ENCODE measurements at regions not wholly inside any gene's neighbourhood (a gene's known extent, or its start where the extent isn't known, plus 50 kb on each side); places are given as distances from the start of the nearest gene placed in this dataset.

DNA sequence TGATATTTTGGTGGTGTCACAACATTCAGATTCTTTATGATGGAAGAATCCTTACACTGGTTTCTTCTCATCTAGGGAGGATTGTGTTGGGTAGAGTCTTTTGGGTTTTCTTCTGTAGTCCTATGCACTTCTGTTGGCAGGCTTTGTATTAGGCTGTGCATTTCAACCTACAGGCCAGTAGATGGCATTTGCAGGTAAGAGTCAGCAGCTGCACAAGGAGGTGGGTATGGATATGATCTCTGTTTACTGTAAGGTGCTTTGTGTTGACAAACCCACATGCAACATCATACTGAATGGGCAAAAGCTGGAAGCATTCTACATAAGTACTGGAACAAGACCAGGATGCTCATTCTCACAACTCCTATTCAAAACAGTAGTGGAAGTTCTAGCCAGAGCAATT lies 656.8 kb downstream of the METTL4 start:
- Histone ChIP-seq H3K27ac (ENCODE audit: low read depth in 1 of 2, low read length in 2 of 2) (no peak overlapping the region), H3K27me3 (ENCODE audit: control insufficient read depth in 1 of 2, insufficient read depth in 2 of 2, low read length in 2 of 2) (no peaks in the 10 kb centered on the region), H3K36me3 (ENCODE audit: insufficient read depth, low read length) (no peaks in the 10 kb centered on the region), H3K9me3 (ENCODE audit: control insufficient read depth in 1 of 2, insufficient read depth in 1 of 2, low read length in 2 of 2) (peaks cover 13 to 19% of the 10 kb centered on the region in 2 experiments), H3K4me1 (ENCODE audit: insufficient read depth, low read length) (no peaks in the 10 kb centered on the region), H3K4me3 (ENCODE audit: low read length) (no peak overlapping the region)
- no peak for DNase-seq
- ChIA-PET POLR2A (no interaction called here), CTCF (no interaction called here)
- no peaks in the 10 kb centered on the region for H3K27me3 Mint-ChIP-seq
- no peak overlapping the region for H3K4me3 Mint-ChIP-seq
- no peaks in the 10 kb centered on the region for H3K4me1 Mint-ChIP-seq (ENCODE audit: low read depth)
- ATAC-seq (ENCODE audit: poor library complexity): no peak
- TF ChIP-seq CTCF (IDR thresholded peaks at IDR 0.05): no peak
- no peak overlapping the region for H3K27ac Mint-ChIP-seq
- no peaks in the 10 kb centered on the region for H3K36me3 Mint-ChIP-seq (ENCODE audit: low read depth)
- H3K9me3 Mint-ChIP-seq: peaks cover 14% of the 10 kb centered on the region
- intact Hi-C loops (cut with DNase I, micrococcal nuclease): no loop called here

DNA sequence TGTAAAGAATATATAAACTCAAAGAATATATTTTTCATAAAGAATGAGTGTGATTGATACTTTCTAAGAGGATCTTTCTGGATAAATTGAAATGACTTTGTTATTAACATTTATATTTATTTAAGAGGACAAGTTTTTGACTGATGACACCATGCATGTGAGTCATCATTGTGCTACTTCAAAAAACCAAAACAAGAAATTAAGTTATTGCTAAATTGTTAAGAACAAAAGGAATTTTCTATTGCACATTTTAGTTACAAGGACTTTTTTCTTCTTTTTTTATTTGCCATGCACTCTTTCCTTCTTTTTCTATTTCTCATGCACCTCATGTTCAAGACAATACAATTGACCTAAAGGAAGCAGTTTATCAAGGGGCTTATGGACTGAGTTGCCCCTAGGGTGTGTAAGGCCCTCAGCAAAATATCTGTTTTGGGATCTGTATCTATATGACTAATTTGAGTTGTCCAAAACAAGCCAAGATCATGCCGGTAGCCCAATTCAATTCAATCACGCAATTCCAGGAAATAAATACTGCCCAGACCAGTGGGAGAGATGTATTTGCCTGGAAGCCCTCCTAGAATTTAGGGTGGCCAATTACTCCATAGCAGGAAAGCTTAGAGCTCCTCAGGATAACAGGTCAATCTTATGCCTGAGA lies 654.3 kb downstream of the METTL4 start:
- DNase-seq (no peak), ATAC-seq (ENCODE audit: poor library complexity) (no peak)
- no peak overlapping the region for H3K27ac Mint-ChIP-seq
- ChIA-PET CTCF (no interaction called here), POLR2A (no interaction called here)
- H3K9me3 Mint-ChIP-seq: peaks cover 11% of the 10 kb centered on the region
- TF ChIP-seq CTCF (IDR thresholded peaks at IDR 0.05): no peak
- no peak overlapping the region for H3K27ac ChIP-seq (ENCODE audit: low read depth in 1 of 2, low read length in 2 of 2)
- H3K27me3 Mint-ChIP-seq: no peaks in the 10 kb centered on the region
- no peaks in the 10 kb centered on the region for H3K36me3 ChIP-seq (ENCODE audit: insufficient read depth, low read length)
- H3K4me1 Mint-ChIP-seq (ENCODE audit: low read depth): no peaks in the 10 kb centered on the region
- H3K4me3 Mint-ChIP-seq: no peak overlapping the region
- H3K4me1 ChIP-seq (ENCODE audit: insufficient read depth, low read length): no peaks in the 10 kb centered on the region
- H3K4me3 ChIP-seq (ENCODE audit: low read length): no peak overlapping the region
- no peaks in the 10 kb centered on the region for H3K27me3 ChIP-seq (ENCODE audit: control insufficient read depth in 1 of 2, insufficient read depth in 2 of 2, low read length in 2 of 2)
- intact Hi-C loops (cut with DNase I, micrococcal nuclease): no loop called here
- no peaks in the 10 kb centered on the region for H3K36me3 Mint-ChIP-seq (ENCODE audit: low read depth)
- H3K9me3 ChIP-seq (ENCODE audit: control insufficient read depth in 1 of 2, insufficient read depth in 1 of 2, low read length in 2 of 2): peaks cover 4 to 13% of the 10 kb centered on the region in 2 experiments

DNA sequence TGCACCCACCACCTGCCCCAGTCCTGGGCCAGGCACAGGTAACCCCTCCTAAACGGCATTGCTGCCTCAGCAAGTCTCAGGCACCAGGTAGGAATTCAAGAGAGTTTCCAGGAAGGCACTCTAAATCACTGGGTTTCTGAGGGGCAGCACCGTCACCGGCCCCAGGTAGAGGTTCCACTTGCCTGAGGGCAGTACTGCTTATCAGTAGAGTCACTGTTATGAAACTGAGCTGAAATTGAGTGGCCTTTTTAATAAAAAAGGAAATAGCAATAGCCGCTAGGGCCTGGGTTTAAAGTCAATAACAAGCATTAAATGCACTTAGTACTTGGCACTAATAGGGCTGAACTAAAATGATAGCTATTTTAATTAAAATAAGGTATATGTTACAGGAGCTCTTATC lies 653.7 kb downstream of the METTL4 start:
- Histone ChIP-seq H3K9me3 (ENCODE audit: control insufficient read depth in 1 of 2, insufficient read depth in 1 of 2, low read length in 2 of 2) (peaks cover 4 to 13% of the 10 kb centered on the region in 2 experiments), H3K36me3 (ENCODE audit: insufficient read depth, low read length) (no peaks in the 10 kb centered on the region), H3K27ac (ENCODE audit: low read depth in 1 of 2, low read length in 2 of 2) (no peak overlapping the region), H3K4me3 (ENCODE audit: low read length) (no peak overlapping the region), H3K4me1 (ENCODE audit: insufficient read depth, low read length) (no peaks in the 10 kb centered on the region), H3K27me3 (ENCODE audit: control insufficient read depth in 1 of 2, insufficient read depth in 2 of 2, low read length in 2 of 2) (no peaks in the 10 kb centered on the region)
- H3K4me3 Mint-ChIP-seq: no peak overlapping the region
- no peak overlapping the region for H3K27ac Mint-ChIP-seq
- CTCF ChIA-PET: no interaction called here
- POLR2A ChIA-PET: no interaction called here
- H3K4me1 Mint-ChIP-seq (ENCODE audit: low read depth): no peaks in the 10 kb centered on the region
- H3K36me3 Mint-ChIP-seq (ENCODE audit: low read depth): no peaks in the 10 kb centered on the region
- H3K9me3 Mint-ChIP-seq: peaks cover 11% of the 10 kb centered on the region
- no peak for ATAC-seq (ENCODE audit: poor library complexity)
- H3K27me3 Mint-ChIP-seq: no peaks in the 10 kb centered on the region
- intact Hi-C loops (cut with DNase I, micrococcal nuclease): no loop called here
- no peak for TF ChIP-seq CTCF (IDR thresholded peaks at IDR 0.05)
- DNase-seq: no peak
